Vagina (tissue), 2 donors: ENCODE measurements at regions not wholly inside any gene's neighbourhood (a gene's known extent, or its start where the extent isn't known, plus 50 kb on each side); places are given as distances from the start of the nearest gene placed in this dataset.

Experiments
- POLR2A ChIP-seq, 2 donors: fragments of 450-650 bp; IDR thresholded peaks; one replicate each; pipeline ENCODE4 v1.6.1; 2017; ENCODE audit warnings: antibody characterized with exemption in 2 of 2, mild to moderate bottlenecking in 2 of 2, moderate library complexity in 2 of 2
- POLR2AphosphoS5 ChIP-seq, 2 donors: sonication (generic); formaldehyde crosslinking; IDR thresholded peaks; one replicate each; pipeline ENCODE4 v1.9.0; 2017; ENCODE audit warnings: antibody characterized with exemption in 2 of 2, mild to moderate bottlenecking in 2 of 2, low read depth in 1 of 2; ENCODE audit not compliant: insufficient read depth in 1 of 2
- TF ChIP-seq, protein P1 (sequence below), 3 experiments: fragments of 450-650 bp in 2 of 3; fragments of 200-600 bp in 1 of 3; sonication (generic) in 1 of 3; IDR thresholded peaks; one replicate each; pipeline ENCODE4 v1.5.1; 2017 to 2019; ENCODE audit warnings: antibody characterized with exemption in 3 of 3, mild to moderate bottlenecking in 2 of 3, moderate library complexity in 2 of 3

GRCh38 chr7:27361522-27361921, 118.9 kb downstream of the EVX1 start:
- TF ChIP-seq, protein P1, sequence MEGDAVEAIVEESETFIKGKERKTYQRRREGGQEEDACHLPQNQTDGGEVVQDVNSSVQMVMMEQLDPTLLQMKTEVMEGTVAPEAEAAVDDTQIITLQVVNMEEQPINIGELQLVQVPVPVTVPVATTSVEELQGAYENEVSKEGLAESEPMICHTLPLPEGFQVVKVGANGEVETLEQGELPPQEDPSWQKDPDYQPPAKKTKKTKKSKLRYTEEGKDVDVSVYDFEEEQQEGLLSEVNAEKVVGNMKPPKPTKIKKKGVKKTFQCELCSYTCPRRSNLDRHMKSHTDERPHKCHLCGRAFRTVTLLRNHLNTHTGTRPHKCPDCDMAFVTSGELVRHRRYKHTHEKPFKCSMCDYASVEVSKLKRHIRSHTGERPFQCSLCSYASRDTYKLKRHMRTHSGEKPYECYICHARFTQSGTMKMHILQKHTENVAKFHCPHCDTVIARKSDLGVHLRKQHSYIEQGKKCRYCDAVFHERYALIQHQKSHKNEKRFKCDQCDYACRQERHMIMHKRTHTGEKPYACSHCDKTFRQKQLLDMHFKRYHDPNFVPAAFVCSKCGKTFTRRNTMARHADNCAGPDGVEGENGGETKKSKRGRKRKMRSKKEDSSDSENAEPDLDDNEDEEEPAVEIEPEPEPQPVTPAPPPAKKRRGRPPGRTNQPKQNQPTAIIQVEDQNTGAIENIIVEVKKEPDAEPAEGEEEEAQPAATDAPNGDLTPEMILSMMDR (IDR thresholded peaks at IDR 0.05) = no peak
- TF ChIP-seq POLR2AphosphoS5 (IDR thresholded peaks at IDR 0.05; ENCODE audit: insufficient read depth in 1 of 2, low read depth in 1 of 2) (no peak), POLR2A (IDR thresholded peaks at IDR 0.05) (no peak)
